ENCODE measurements at regions not wholly inside any gene's neighbourhood (a gene's known extent, or its start where the extent isn't known, plus 50 kb on each side); places are given as distances from the start of the nearest gene placed in this dataset.

GRCh38 chr10:109259293-109259692 is 664.0 kb downstream of the XPNPEP1 start (continued):
- no peak for TF ChIP-seq MAX (IDR thresholded peaks at IDR 0.05)

- Histone ChIP-seq H4K20me1 (ENCODE audit: insufficient read depth) (no peaks in the 10 kb centered on the region; the same call in 1 of the 2 replicates), H3K9me3 (ENCODE audit: control insufficient read depth in 1 of 2, insufficient read depth in 1 of 2, low read depth in 1 of 2, low read length in 2 of 2) (peaks cover 14 to 21% of the 10 kb centered on the region in 2 experiments; a peak in 3 of 4 replicates), H3K4me1 (ENCODE audit: control insufficient read depth in 1 of 2, insufficient read depth in 2 of 2, low read length in 2 of 2) (no peaks in the 10 kb centered on the region), H3K27ac (ENCODE audit: low read depth, low read length) (no peak overlapping the region), H2AFZ (ENCODE audit: low read depth, low read length, poor library complexity, severe bottlenecking) (no peak overlapping the region), H3K4me2 (ENCODE audit: low read length) (no peak overlapping the region), H3K36me3 (ENCODE audit: control insufficient read depth in 1 of 2, insufficient read depth in 2 of 2, low read length in 2 of 2) (no peaks in the 10 kb centered on the region), H3K9me2 (ENCODE audit: insufficient read depth) (no peaks in the 10 kb centered on the region), H3K27me3 (ENCODE audit: insufficient read depth, low read length) (no peaks in the 10 kb centered on the region), H3K79me2 (ENCODE audit: insufficient read depth, low read length) (no peaks in the 10 kb centered on the region), H3K9ac (ENCODE audit: low read length) (no peak overlapping the region), H3K4me3 (replicated peaks in 1 of 2; ENCODE audit: low read depth in 1 of 2, low read length in 2 of 2) (no peak overlapping the region)
- POLR2A ChIA-PET: no interaction called here
- DNase-seq (ENCODE audit: low read depth, low spot score) (no peak), ATAC-seq (no peak)
- no TSS peak for BruUV-seq (replicated peaks)
- CTCF ChIA-PET: no interaction called here
- RAD21 ChIA-PET (ENCODE audit: low non-redundant PET in 1 of 2, low total read pairs in 2 of 2, uncharacterized antibody in 2 of 2, unreplicated experiment in 2 of 2): no interaction called here
- no peak for TF ChIP-seq FOSL1 (IDR thresholded peaks at IDR 0.05; ENCODE audit: low read depth)
- no peak for TF ChIP-seq MAX (IDR thresholded peaks at IDR 0.05)
- TF ChIP-seq CEBPB (IDR thresholded peaks at IDR 0.05; ENCODE audit: low read depth): no peak
- TF ChIP-seq REST (IDR thresholded peaks at IDR 0.05; ENCODE audit: low read depth): no peak
- TF ChIP-seq POLR2A (IDR thresholded peaks at IDR 0.05; ENCODE audit: borderline replicate concordance, extremely low read depth, insufficient read depth, insufficient read length): no peak
- TF ChIP-seq SP1 (IDR thresholded peaks at IDR 0.05; ENCODE audit: low read depth): no peak
- TF ChIP-seq SRF (IDR thresholded peaks at IDR 0.05; ENCODE audit: low read depth): no peak
- TF ChIP-seq YY1 (IDR thresholded peaks at IDR 0.05; ENCODE audit: extremely low read depth, insufficient replicate concordance, low read depth, low read length): no peak
- TF ChIP-seq ZBTB33 (IDR thresholded peaks at IDR 0.05; ENCODE audit: extremely low read depth, insufficient replicate concordance, low read length): no peak
- no peak for TF ChIP-seq ZFX (IDR thresholded peaks at IDR 0.05)
- TF ChIP-seq EZH2 (IDR thresholded peaks at IDR 0.05): no peak
- intact Hi-C loops (cut with micrococcal nuclease): no loop called here
These were observed 670.0 kb downstream of the XPNPEP1 start for GRCh38 chr10:109253306-109253705.

Measured in HCT116 (cell line).